ENCODE measurements at regions not wholly inside any gene's neighbourhood (a gene's known extent, or its start where the extent isn't known, plus 50 kb on each side); places are given as distances from the start of the nearest gene placed in this dataset.

DNA sequence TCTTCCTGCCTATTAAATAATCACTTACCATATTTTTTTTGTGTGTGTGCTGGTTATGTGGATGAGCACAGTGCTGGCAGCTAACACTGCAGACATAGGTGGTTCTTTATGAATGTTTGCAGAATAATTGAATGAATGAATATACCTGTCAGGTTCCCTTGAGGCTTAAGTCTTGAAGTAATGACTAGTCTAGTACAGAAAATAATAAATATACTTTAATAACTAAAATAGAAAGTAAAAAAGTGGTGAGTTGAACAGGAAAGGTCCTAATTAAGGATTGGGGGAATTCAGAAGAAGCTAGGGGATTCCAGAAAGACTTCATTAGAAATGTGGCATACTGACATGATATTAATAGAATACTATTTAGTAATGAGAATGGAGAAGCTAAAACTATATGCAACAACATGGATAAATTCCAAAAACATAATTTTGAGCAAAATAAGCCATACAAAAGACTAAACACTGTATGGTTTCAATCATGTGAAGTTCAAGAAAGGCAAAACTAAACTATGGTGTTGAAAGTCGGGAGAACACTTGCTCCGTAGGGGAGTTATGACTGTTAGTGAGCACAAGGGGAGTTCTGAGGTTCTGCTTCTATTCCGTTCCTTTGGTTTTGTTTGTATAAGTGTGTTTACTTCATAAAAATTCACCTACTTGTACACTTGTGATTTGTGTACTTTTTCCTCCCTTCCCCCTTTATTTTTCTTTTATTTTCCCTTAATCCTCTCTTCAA lies 464.6 kb downstream of the MTX2 start:
- no peak for FAIRE-seq

DNA sequence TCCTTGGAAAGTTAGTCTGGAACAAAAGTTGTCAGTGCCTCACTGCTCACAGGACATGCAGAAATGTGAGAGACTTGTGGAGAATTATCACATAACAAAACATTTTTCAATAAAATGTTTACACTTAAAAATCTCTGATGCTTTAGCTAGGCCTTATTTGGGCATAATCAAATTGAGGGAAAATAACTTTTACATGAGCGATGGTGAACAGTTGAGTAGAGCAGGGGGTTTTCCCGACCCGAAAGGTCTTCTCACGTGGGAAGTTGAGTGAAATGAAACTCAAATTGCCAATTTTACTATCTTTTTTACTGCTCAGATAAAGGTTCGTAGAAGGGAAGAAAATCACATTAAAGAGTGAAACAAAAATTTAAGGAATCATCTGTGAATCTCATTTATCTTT lies 465.6 kb downstream of the MTX2 start:
- Histone ChIP-seq H3K27me3 (ENCODE audit: control insufficient read depth, insufficient read depth, low read length) (no peaks in the 10 kb centered on the region), H3K27ac (ENCODE audit: low read depth in 2 of 2, low read length in 2 of 2) (no peak overlapping the region), H3K9me3 (ENCODE audit: control insufficient read depth in 2 of 3, insufficient read depth in 1 of 3, low read length in 3 of 3) (no peaks in the 10 kb centered on the region), H3K36me3 (ENCODE audit: control insufficient read depth in 2 of 3, insufficient read depth in 3 of 3, low read length in 3 of 3) (no peaks in the 10 kb centered on the region), H3K4me1 (ENCODE audit: control insufficient read depth in 2 of 3, insufficient read depth in 2 of 3, low read depth in 1 of 3, low read length in 3 of 3) (no peaks in the 10 kb centered on the region), H3K4me3 (ENCODE audit: low read length in 3 of 3) (no peak overlapping the region), H3K9ac (ENCODE audit: low read length in 3 of 3) (no peak overlapping the region)
- intact Hi-C loops (cut with DNase I), result no loop called here
- FAIRE-seq (no peak), DNase-seq (no peak)
- TF ChIP-seq, protein P1, sequence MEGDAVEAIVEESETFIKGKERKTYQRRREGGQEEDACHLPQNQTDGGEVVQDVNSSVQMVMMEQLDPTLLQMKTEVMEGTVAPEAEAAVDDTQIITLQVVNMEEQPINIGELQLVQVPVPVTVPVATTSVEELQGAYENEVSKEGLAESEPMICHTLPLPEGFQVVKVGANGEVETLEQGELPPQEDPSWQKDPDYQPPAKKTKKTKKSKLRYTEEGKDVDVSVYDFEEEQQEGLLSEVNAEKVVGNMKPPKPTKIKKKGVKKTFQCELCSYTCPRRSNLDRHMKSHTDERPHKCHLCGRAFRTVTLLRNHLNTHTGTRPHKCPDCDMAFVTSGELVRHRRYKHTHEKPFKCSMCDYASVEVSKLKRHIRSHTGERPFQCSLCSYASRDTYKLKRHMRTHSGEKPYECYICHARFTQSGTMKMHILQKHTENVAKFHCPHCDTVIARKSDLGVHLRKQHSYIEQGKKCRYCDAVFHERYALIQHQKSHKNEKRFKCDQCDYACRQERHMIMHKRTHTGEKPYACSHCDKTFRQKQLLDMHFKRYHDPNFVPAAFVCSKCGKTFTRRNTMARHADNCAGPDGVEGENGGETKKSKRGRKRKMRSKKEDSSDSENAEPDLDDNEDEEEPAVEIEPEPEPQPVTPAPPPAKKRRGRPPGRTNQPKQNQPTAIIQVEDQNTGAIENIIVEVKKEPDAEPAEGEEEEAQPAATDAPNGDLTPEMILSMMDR (IDR thresholded peaks at IDR 0.05; ENCODE audit: borderline replicate concordance, extremely low read depth, insufficient read depth), result no peak

More for the DNA sequence above, 464.6 kb downstream of the MTX2 start:
- no peak overlapping the region for H3K4me3 ChIP-seq (ENCODE audit: low read length in 3 of 3)
- H3K27me3 ChIP-seq (ENCODE audit: control insufficient read depth, insufficient read depth, low read length), result no peaks in the 10 kb centered on the region
- TF ChIP-seq, protein P1 (IDR thresholded peaks at IDR 0.05; ENCODE audit: borderline replicate concordance, extremely low read depth, insufficient read depth), result no peak
- H3K4me1 ChIP-seq (ENCODE audit: control insufficient read depth in 2 of 3, insufficient read depth in 2 of 3, low read depth in 1 of 3, low read length in 3 of 3), result no peaks in the 10 kb centered on the region
- no peak overlapping the region for H3K27ac ChIP-seq (ENCODE audit: low read depth in 2 of 2, low read length in 2 of 2)
- H3K36me3 ChIP-seq (ENCODE audit: control insufficient read depth in 2 of 3, insufficient read depth in 3 of 3, low read length in 3 of 3), result no peaks in the 10 kb centered on the region
- no peak for DNase-seq
- intact Hi-C loops (cut with DNase I), result no loop called here
- H3K9ac ChIP-seq (ENCODE audit: low read length in 3 of 3), result no peak overlapping the region
- H3K9me3 ChIP-seq (ENCODE audit: control insufficient read depth in 2 of 3, insufficient read depth in 1 of 3, low read length in 3 of 3), result no peaks in the 10 kb centered on the region

DNA sequence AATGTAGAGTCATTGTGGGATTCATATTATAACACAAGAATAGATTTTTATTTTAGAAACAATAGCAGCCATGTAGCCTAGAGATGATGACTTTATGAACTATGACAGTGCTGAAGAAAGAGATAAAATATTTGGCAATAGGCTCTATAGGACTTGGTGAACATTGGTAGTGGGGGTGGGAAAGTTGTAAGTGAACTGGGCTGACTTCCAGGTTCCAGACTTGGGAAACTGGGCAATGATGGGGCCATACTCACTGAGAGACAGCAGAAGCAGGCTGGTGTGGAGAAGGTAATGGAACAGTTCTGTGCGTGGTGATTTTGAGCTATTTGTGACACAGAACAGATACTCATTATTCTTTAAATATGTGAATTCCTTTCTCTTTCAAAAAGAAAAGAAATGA lies 470.3 kb upstream of the HNRNPA3 start:
- intact Hi-C loops (cut with DNase I), result no loop called here
- Histone ChIP-seq H3K4me1 (ENCODE audit: control insufficient read depth in 2 of 3, insufficient read depth in 2 of 3, low read depth in 1 of 3, low read length in 3 of 3) (peaks cover 0 to 3% (median 0%) of the 10 kb centered on the region in 3 donors), H3K27ac (ENCODE audit: low read depth in 2 of 2, low read length in 2 of 2) (no peak overlapping the region), H3K36me3 (ENCODE audit: control insufficient read depth in 2 of 3, insufficient read depth in 3 of 3, low read length in 3 of 3) (no peaks in the 10 kb centered on the region), H3K4me3 (ENCODE audit: low read length in 3 of 3) (no peak overlapping the region), H3K27me3 (ENCODE audit: control insufficient read depth, insufficient read depth, low read length) (no peaks in the 10 kb centered on the region), H3K9me3 (ENCODE audit: control insufficient read depth in 2 of 3, insufficient read depth in 1 of 3, low read length in 3 of 3) (no peaks in the 10 kb centered on the region), H3K9ac (ENCODE audit: low read length in 3 of 3) (no peak overlapping the region)
- no peak for DNase-seq
- TF ChIP-seq, protein P1 (IDR thresholded peaks at IDR 0.05; ENCODE audit: borderline replicate concordance, extremely low read depth, insufficient read depth), result no peak
- FAIRE-seq, result no peak
